Suprapubic skin (tissue), 4 donors: ENCODE measurements at regions not wholly inside any gene's neighbourhood (a gene's known extent, or its start where the extent isn't known, plus 50 kb on each side); places are given as distances from the start of the nearest gene placed in this dataset.
"Not testable (repeated sequence)": the region's sequence is repeated elsewhere in the genome, so short reads cannot be mapped to it uniquely, and the experiment has no call there.

Experiments used
- DNase-seq, 2 donors: peaks; one replicate each; pipeline ENCODE4 v3.0.0-alpha.2; 2019; ENCODE audit warnings: low spot score in 2 of 2
- H3K27ac ChIP-seq: fragments of 200-600 bp; sonication (generic); one replicate; pipeline ENCODE4 v1.5.1; 2019
- H3K27me3 ChIP-seq: fragments of 200-600 bp; sonication (generic); one replicate; pipeline ENCODE4 v1.5.1; 2019
- H3K36me3 ChIP-seq: fragments of 200-600 bp; sonication (generic); one replicate; pipeline ENCODE4 v1.5.1; 2019
- H3K4me1 ChIP-seq: fragments of 200-600 bp; sonication (generic); one replicate; pipeline ENCODE4 v1.5.1; 2019
- H3K4me3 ChIP-seq: fragments of 200-600 bp; sonication (generic); one replicate; pipeline ENCODE4 v1.5.1; 2019; ENCODE audit warnings: mild to moderate bottlenecking
- H3K9me3 ChIP-seq: fragments of 200-600 bp; sonication (generic); one replicate; pipeline ENCODE4 v1.5.1; 2019
- EP300 ChIP-seq: sonication (generic); formaldehyde crosslinking; IDR thresholded peaks from one replicate; pipeline ENCODE4 v1.6.1; 2017; ENCODE audit warnings: antibody characterized with exemption
- POLR2A ChIP-seq, 2 donors: fragments of 450-650 bp; IDR thresholded peaks; one replicate each; pipeline ENCODE4 v1.6.1; 2017; ENCODE audit warnings: antibody characterized with exemption in 2 of 2, mild to moderate bottlenecking in 2 of 2, moderate library complexity in 2 of 2
- POLR2AphosphoS5 ChIP-seq, 3 donors: sonication (generic); formaldehyde crosslinking; IDR thresholded peaks; one replicate each; pipeline ENCODE4 v1.6.1; 2017; ENCODE audit warnings: antibody characterized with exemption in 3 of 3
- WGBS: methylation state at CpG from one replicate; pipeline ENCODE4 v1.1.5; 2018; 5-methylcytosine and 5-hydroxymethylcytosine counted together
- TF ChIP-seq, protein P1 (sequence below), 2 donors: fragments of 200-600 bp in 1 of 2; fragments of 450-650 bp in 1 of 2; sonication (generic) in 1 of 2; IDR thresholded peaks; one replicate each; pipeline ENCODE4 v1.5.1; 2016 to 2019; ENCODE audit warnings: antibody characterized with exemption in 2 of 2, mild to moderate bottlenecking in 1 of 2, moderate library complexity in 1 of 2

DNA sequence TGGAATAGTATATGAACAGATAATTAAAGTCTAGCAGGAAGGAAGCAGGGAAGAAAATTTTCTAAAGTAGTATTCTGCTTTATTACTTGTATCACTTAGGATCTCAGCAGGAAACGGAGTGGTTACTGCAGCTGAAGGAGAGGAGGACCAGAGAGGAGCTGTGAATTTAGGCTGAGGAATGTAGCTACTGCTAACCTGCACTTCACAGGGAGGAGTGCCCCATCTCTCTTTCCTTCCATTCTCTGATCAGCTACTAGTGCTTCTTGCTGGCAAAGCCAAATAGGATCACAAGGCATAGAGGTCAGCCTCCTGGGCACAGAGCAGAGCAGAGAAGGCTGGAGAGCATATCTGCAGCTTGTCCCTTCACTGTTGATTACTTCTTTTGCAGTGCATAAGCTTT is 205.3 kb upstream of the ASCC3 start:
- DNase-seq: no peak
- Histone ChIP-seq H3K9me3 (no peaks in the 10 kb centered on the region), H3K4me1 (no peaks in the 10 kb centered on the region), H3K36me3 (no peaks in the 10 kb centered on the region), H3K4me3 (no peak overlapping the region), H3K27ac (no peak overlapping the region), H3K27me3 (no peaks in the 10 kb centered on the region)
- 68% methylated on average over 1 of the region's 1 CpG for WGBS
- no peak for TF ChIP-seq POLR2A (IDR thresholded peaks at IDR 0.05)
- TF ChIP-seq POLR2AphosphoS5 (IDR thresholded peaks at IDR 0.05): no peak
- TF ChIP-seq EP300: no peak
- TF ChIP-seq, protein P1, sequence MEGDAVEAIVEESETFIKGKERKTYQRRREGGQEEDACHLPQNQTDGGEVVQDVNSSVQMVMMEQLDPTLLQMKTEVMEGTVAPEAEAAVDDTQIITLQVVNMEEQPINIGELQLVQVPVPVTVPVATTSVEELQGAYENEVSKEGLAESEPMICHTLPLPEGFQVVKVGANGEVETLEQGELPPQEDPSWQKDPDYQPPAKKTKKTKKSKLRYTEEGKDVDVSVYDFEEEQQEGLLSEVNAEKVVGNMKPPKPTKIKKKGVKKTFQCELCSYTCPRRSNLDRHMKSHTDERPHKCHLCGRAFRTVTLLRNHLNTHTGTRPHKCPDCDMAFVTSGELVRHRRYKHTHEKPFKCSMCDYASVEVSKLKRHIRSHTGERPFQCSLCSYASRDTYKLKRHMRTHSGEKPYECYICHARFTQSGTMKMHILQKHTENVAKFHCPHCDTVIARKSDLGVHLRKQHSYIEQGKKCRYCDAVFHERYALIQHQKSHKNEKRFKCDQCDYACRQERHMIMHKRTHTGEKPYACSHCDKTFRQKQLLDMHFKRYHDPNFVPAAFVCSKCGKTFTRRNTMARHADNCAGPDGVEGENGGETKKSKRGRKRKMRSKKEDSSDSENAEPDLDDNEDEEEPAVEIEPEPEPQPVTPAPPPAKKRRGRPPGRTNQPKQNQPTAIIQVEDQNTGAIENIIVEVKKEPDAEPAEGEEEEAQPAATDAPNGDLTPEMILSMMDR (IDR thresholded peaks at IDR 0.05): no peak

DNA sequence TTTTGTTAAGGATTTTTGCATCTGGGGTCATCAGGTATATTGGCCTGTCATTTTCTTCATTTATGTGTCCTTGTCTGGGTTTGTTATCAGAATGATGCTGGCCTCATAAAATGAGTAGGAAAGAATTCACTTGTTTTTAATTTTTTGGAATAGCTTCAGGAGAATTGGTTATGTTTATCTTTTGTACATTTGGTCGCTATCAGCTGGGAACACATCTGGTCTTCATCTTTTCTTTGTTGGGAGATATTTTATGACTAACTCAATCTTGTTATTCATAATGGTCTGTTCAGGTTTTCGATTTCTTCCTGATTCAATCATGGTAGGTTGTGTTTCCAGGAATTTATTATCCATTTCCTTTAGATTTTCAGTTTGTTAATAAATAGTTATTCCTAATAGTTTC is 207.5 kb upstream of the ASCC3 start:
- no peaks in the 10 kb centered on the region for H3K9me3 ChIP-seq
- TF ChIP-seq, protein P1 (IDR thresholded peaks at IDR 0.05): no peak
- no peak for TF ChIP-seq EP300
- TF ChIP-seq POLR2AphosphoS5 (IDR thresholded peaks at IDR 0.05): no peak
- TF ChIP-seq POLR2A (IDR thresholded peaks at IDR 0.05): no peak
- H3K4me3 ChIP-seq: no peak overlapping the region
- 57% methylated on average over 2 of the region's 2 CpGs for WGBS
- H3K27me3 ChIP-seq: no peaks in the 10 kb centered on the region
- H3K4me1 ChIP-seq: no peaks in the 10 kb centered on the region
- no peak overlapping the region for H3K27ac ChIP-seq
- no peak for DNase-seq
- H3K36me3 ChIP-seq: no peaks in the 10 kb centered on the region

DNA sequence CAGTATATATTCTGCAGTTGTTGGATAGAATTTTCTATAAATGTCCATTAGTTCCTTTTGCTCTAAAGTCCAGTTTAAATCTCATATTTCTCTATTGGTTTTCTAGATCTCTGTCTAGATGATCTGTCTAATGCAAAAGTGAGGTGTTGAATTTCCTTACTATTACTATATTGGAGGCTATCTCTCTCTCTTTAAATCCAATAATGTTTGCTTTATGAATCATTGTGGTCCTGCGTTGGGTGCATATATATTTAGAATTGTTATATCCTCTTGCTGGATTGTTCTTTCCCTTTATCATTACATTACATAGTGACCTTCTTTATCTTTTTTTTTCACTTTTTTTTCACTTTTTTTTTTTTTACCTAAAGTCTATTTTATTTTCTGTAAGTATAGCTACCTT is 208.5 kb upstream of the ASCC3 start:
- H3K4me1 ChIP-seq: no peaks in the 10 kb centered on the region
- no peaks in the 10 kb centered on the region for H3K9me3 ChIP-seq
- no peaks in the 10 kb centered on the region for H3K36me3 ChIP-seq
- H3K27ac ChIP-seq: no peak overlapping the region
- DNase-seq: no peak
- WGBS: 89% methylated on average over 1 of the region's 1 CpG
- H3K27me3 ChIP-seq: no peaks in the 10 kb centered on the region
- TF ChIP-seq EP300: no peak
- no peak overlapping the region for H3K4me3 ChIP-seq

DNA sequence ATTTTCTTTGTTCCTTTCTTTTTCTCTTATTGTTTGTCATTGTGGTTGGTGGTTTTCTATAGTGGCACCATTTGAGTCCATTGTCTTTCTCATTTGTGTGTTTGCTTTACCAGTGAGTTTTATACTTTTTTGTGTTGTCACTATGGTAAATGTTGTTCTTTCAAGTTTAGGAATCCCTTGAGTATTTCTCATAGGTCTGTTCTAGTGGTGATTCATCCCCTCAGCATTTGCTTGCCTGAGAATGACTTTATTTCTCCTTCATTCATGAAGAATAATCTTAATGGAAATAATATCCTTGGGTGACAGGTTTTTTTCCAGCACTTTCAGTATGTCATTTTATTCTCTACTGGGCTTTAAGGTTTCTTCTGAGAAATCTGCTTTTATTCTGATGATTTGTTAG is 209.2 kb upstream of the ASCC3 start:
- no peaks in the 10 kb centered on the region for H3K4me1 ChIP-seq
- no peaks in the 10 kb centered on the region for H3K36me3 ChIP-seq
- H3K4me3 ChIP-seq: no peak overlapping the region
- no peak for TF ChIP-seq EP300
- TF ChIP-seq, protein P1 (IDR thresholded peaks at IDR 0.05): no peak
- no peak for TF ChIP-seq POLR2A (IDR thresholded peaks at IDR 0.05)
- TF ChIP-seq POLR2AphosphoS5 (IDR thresholded peaks at IDR 0.05): no peak
- H3K9me3 ChIP-seq: no peaks in the 10 kb centered on the region
- no peaks in the 10 kb centered on the region for H3K27me3 ChIP-seq
- H3K27ac ChIP-seq: no peak overlapping the region
- no peak for DNase-seq

DNA sequence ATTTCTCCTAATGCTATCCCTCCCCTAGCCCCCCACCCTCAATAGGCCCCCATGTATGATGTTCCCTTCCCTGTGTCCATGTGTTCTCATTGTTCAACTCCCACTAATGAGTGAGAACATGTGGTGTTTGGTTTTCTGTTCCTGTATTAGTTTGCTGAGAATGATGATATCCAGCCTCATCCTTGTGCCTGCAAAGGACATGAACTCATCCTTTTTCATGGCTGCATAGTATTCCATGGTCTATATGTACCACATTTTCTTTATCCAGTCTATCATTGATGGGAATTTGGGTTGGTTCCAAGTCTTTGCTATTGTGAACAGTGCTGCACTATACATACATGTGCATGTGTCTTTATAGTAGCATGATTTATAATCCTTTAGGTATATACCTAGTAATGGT is 217.5 kb upstream of the ASCC3 start:
- not testable (repeated sequence) for H3K4me3 ChIP-seq, H3K27me3 ChIP-seq, H3K4me1 ChIP-seq

DNA sequence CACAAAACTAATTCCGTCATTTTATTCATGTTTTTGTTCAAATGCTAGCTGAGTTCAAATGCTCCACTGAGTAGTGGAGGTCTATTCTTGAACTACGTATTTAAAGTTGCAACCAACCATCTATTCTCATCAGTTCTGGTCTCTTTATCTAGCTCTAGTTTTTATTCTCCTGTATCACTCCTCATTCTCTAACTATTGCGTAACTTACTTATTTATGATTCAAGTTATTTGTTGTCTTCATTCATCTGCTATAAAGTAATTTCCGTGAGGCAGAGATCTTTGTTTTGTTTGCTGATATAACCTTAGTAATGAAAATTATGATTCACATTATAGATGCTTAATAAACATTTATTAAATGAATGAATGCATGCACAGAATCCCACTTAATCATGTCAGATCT is 221.6 kb upstream of the ASCC3 start:
- WGBS: 68% methylated on average over 4 of the region's 4 CpGs
- no peaks in the 10 kb centered on the region for H3K4me1 ChIP-seq
- no peak for DNase-seq
- TF ChIP-seq POLR2A (IDR thresholded peaks at IDR 0.05) (no peak), EP300 (no peak), POLR2AphosphoS5 (IDR thresholded peaks at IDR 0.05) (no peak)
- TF ChIP-seq, protein P1 (IDR thresholded peaks at IDR 0.05): no peak
- no peaks in the 10 kb centered on the region for H3K36me3 ChIP-seq
- H3K27me3 ChIP-seq: no peaks in the 10 kb centered on the region
- no peaks in the 10 kb centered on the region for H3K9me3 ChIP-seq
- H3K27ac ChIP-seq: no peak overlapping the region
- H3K4me3 ChIP-seq: no peak overlapping the region

More for the DNA sequence above, 217.5 kb upstream of the ASCC3 start:
- DNase-seq, H3K9me3 ChIP-seq, H3K36me3 ChIP-seq, H3K27ac ChIP-seq: not testable (repeated sequence)
